Stomach (tissue), 4 donors: ENCODE measurements at regions not wholly inside any gene's neighbourhood (a gene's known extent, or its start where the extent isn't known, plus 50 kb on each side); places are given as distances from the start of the nearest gene placed in this dataset.

Experiments used
- CTCF ChIP-seq, 7 experiments: fragments of 450-650 bp in 4 of 7; fragments of 200-600 bp in 3 of 7; sonication (generic) in 3 of 7; IDR thresholded peaks; one replicate each; pipeline ENCODE4 v1.5.1; 2016 to 2019; ENCODE audit warnings: antibody characterized with exemption in 7 of 7, control low read depth in 2 of 7, mild to moderate bottlenecking in 1 of 7
- EP300 ChIP-seq: sonication (generic); formaldehyde crosslinking; IDR thresholded peaks from one replicate; pipeline ENCODE4 v1.6.1; 2017; ENCODE audit warnings: antibody characterized with exemption
- POLR2AphosphoS5 ChIP-seq, 3 donors: sonication (generic); formaldehyde crosslinking; IDR thresholded peaks; one replicate each; pipeline ENCODE4 v1.6.1; 2016; ENCODE audit warnings: antibody characterized with exemption in 3 of 3

GRCh38 chr21:15517394-15517793 lies 212.4 kb upstream of the USP25 start:
- TF ChIP-seq EP300 (no peak), CTCF (IDR thresholded peaks at IDR 0.05) (no peak), POLR2AphosphoS5 (IDR thresholded peaks at IDR 0.05) (no peak)
